KBM-7 (cell line): ENCODE measurements at regions not wholly inside any gene's neighbourhood (a gene's known extent, or its start where the extent isn't known, plus 50 kb on each side); places are given as distances from the start of the nearest gene placed in this dataset.

Source experiments
- DNase-seq: peaks from one replicate; pipeline ENCODE4 v3.0.0-alpha.2; 2015
- in situ Hi-C: fragments of 300-500 bp; cut with MboI; formaldehyde crosslinking; loops from 2 replicates; pipeline ENCODE4 v1.14.3; 2020; ENCODE audit warnings: low sequenced_read_pairs, low pct_unique_long_range_greater_than_20kb, mixed read lengths

DNA sequence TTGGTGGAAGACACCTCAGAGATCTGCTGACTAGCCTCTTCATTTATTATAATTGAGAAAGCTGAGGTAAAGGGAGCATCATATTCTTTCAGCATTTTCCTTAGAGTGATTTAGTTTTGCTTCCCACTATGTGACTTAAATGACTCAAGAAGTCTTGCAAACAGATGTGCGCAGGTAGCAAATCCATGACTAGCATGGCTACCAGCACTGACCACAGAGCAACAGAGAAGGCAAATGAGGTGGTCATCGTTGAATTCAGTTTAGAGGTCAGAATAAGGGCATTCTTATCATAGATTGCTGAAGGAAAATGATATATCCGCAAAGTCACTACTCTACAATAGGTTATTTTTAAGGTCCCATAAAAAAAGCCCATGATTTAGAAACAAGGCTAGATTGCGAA lies 162.2 kb downstream of the PIK3R1 start:
- no peak for DNase-seq
- in situ Hi-C loops = no loop called here

- DNase-seq = no peak
- in situ Hi-C loops = no loop called here
Measured at GRCh38 chr5:68378204-68378820, 162.8 kb downstream of the PIK3R1 start.

- in situ Hi-C loops = no loop called here
- DNase-seq = no peak
Measured at GRCh38 chr5:68379275-68380036, 163.9 kb downstream of the PIK3R1 start.

- in situ Hi-C loops = no loop called here
Measured at GRCh38 chr5:68380078-68380477, 164.5 kb downstream of the PIK3R1 start.

GRCh38 chr5:68381060-68381459 lies 165.5 kb downstream of the PIK3R1 start:
- DNase-seq = no peak
- in situ Hi-C loops = no loop called here

More at GRCh38 chr5:68380078-68380477, 164.5 kb downstream of the PIK3R1 start:
- DNase-seq = no peak

- in situ Hi-C loops = no loop called here
- peak; percentile 18 for DNase-seq
Measured at GRCh38 chr5:68381909-68382308, 166.4 kb downstream of the PIK3R1 start.

- no peak for DNase-seq
- in situ Hi-C loops = no loop called here
Measured at GRCh38 chr5:68382640-68383039, 167.1 kb downstream of the PIK3R1 start.

DNA sequence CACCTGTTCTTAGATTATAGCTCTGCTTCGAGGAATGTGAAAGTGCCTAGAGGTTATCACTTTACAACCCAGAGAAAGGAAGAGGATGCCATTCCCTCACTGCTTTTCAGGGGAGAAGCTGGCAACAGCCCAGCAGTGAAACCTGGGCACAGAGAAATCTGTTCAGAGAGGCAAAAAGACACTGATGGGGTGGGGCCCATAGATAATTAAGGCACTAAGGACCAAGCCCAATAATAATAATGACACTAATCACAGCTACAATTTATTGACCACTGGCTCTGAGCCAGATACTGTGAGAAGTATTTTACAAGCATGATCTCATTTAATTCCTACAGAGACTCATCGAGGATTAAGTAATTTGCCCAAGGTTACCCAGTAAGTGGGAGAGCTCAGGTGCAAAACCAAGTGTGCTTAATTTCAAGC lies 168.3 kb downstream of the PIK3R1 start:
- DNase-seq = no peak
- in situ Hi-C loops = no loop called here

DNA sequence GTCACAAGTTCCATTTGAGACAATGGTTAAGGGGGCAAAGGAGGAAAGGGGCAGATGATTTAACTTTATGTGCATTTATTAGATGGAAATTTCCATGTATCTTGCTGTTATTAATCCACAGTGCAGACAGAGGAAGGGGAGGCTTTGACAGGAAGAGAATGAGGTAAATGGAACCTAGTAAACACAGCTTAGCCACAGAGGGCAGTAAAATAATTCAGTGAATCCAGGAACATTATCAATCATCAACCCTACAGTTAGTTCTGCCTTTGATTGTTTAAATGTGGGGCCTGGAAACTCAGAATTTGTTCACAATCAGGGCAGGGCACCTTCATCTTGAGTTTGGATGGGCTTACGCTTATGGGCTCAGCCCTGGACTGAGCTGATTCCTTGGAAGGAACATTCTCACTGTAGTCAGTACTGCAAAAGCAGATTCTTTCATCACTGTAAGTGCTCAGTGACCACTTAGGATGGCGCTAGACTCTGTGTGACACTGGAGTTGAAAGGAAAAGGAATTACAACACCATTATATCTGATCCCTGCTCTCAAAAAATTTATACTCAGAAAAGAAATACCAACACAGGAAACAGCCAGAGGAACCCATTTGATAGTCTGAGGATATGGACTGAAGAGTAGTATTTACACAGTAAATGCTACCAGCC lies 169.5 kb downstream of the PIK3R1 start:
- in situ Hi-C loops = no loop called here
- DNase-seq = no peak

GRCh38 chr5:68385936-68386335 lies 170.4 kb downstream of the PIK3R1 start:
- DNase-seq = no peak
- in situ Hi-C loops = no loop called here

GRCh38 chr5:68387074-68387796 lies 171.7 kb downstream of the PIK3R1 start:
- in situ Hi-C loops = no loop called here
- no peak for DNase-seq

- DNase-seq = no peak
- in situ Hi-C loops = no loop called here
Measured at GRCh38 chr5:68389618-68390017, 174.1 kb downstream of the PIK3R1 start.

GRCh38 chr5:68392617-68393016 lies 177.1 kb downstream of the PIK3R1 start:
- DNase-seq = no peak
- in situ Hi-C loops = no loop called here

GRCh38 chr5:68395302-68395701 lies 179.7 kb downstream of the PIK3R1 start:
- in situ Hi-C loops = no loop called here
- no peak for DNase-seq

- DNase-seq = no peak
- in situ Hi-C loops = no loop called here
Measured at GRCh38 chr5:68395926-68396511, 180.5 kb downstream of the PIK3R1 start.

DNA sequence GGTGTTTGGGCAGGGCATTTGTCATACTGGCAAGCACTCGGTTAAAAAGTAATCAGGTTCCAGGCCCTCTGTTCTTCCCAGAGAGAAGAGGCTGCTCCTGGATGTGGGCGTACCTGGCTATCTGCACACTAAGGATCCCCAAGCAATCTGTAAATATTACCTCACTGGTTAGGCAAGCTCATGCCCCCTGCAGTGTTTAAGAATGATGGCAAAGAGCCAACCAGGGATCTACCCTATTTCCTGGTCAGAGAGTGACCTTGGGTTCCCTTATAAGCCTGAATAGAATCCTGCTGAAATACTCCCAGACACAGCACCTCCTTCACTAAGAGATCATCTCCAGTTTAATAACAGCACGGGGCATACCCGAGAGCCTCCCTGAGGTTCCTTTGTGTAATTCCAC lies 181.2 kb downstream of the PIK3R1 start:
- no peak for DNase-seq
- in situ Hi-C loops = no loop called here

DNA sequence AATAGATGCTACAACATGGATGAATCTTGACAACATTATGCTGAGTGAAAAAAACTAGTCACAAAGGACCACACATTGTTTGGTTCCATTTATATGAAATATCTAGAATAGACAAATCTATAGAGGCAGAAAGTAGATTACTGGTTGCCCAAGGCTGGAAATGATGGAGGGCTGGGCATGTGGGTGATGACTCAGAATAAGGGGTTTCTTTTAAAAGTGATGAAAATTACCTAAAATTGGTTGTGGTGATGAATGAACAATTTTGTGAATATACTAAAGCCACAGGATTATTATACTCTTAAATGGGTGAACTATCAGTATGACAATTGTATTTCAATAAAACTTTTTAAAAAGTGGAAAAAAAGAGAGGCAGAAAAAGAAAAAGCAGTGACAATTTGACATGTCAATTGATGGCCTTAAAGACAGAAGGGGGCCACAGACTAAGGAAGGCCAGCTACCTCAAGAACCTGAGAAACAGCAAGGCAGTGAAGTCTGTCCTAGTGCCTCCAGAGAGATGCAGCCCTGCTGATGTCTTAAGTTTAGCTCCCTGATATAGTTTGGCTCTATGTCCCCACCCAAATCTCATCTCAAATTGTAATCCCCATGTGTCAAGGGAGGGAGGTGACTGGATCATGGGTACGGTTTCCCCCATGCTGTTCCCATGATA lies 182.7 kb downstream of the PIK3R1 start:
- in situ Hi-C loops = no loop called here

GRCh38 chr5:68403301-68403700 lies 187.7 kb downstream of the PIK3R1 start:
- in situ Hi-C loops = no loop called here
- DNase-seq = no peak

More for the DNA sequence above, 182.7 kb downstream of the PIK3R1 start:
- DNase-seq = no peak

DNA sequence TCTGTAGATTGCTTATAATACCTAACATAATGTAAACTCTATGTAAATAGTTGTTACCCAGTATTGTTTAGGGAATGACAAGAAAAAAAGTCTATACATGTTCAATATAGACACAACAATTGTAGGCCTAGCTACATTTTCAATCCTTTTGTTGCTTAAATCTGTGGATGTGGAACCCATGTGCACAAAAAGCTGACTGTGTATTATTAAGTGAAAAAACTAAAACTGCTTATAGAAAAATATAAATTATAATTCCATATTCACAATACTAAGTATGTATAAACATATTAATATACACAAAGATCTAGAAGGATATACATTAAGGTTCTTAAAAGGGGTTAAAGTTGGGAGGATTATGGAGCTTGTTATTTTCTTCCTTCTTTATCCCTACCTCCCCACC lies 188.7 kb downstream of the PIK3R1 start:
- in situ Hi-C loops = no loop called here
- DNase-seq = no peak
